RWPE2 (cell line): ENCODE measurements at regions not wholly inside any gene's neighbourhood (a gene's known extent, or its start where the extent isn't known, plus 50 kb on each side); places are given as distances from the start of the nearest gene placed in this dataset.

Experiments used
- ATAC-seq: fragments of 200-7000 bp; cut with Tn5 transposase; 3 replicates; pipeline ENCODE4 v1.9.1; 2021; ENCODE audit warnings: low read depth
- DNase-seq: peaks from one replicate; pipeline ENCODE4 v3.0.0-alpha.2; 2020; ENCODE audit warnings: low spot score
- H3K27ac ChIP-seq: fragments of 450-650 bp; 2 replicates; pipeline ENCODE4 v1.5.1; 2017; ENCODE audit warnings: mild to moderate bottlenecking; ENCODE audit not compliant: poor library complexity, severe bottlenecking
- H3K27me3 ChIP-seq: fragments of 250-450 bp; sonication (Bioruptor Pico); 2 replicates; pipeline ENCODE4 v1.5.1; 2021; ENCODE audit warnings: mild to moderate bottlenecking, moderate library complexity; ENCODE audit not compliant: insufficient read depth, poor library complexity, severe bottlenecking
- H3K36me3 ChIP-seq: fragments of 250-450 bp; sonication (Bioruptor Pico); 2 replicates; pipeline ENCODE4 v1.5.1; 2020; ENCODE audit warnings: low read depth, mild to moderate bottlenecking, moderate library complexity
- H3K4me1 ChIP-seq: fragments of 250-450 bp; sonication (Bioruptor Pico); 2 replicates; pipeline ENCODE4 v1.5.1; 2021; ENCODE audit warnings: mild to moderate bottlenecking, moderate library complexity; ENCODE audit not compliant: insufficient read depth, poor library complexity, severe bottlenecking
- H3K4me3 ChIP-seq: fragments of 250-450 bp; sonication (Bioruptor Pico); 2 replicates; pipeline ENCODE4 v1.5.1; 2021; ENCODE audit warnings: mild to moderate bottlenecking, moderate library complexity; ENCODE audit not compliant: severe bottlenecking
- H3K9me3 ChIP-seq: fragments of 250-450 bp; sonication (Bioruptor Pico); 2 replicates; pipeline ENCODE4 v1.5.1; 2021; ENCODE audit warnings: mild to moderate bottlenecking, moderate library complexity; ENCODE audit not compliant: severe bottlenecking
- CTCF ChIP-seq: fragments of 450-650 bp; IDR thresholded peaks from one replicate; pipeline ENCODE4 v1.5.1; 2017; ENCODE audit warnings: mild to moderate bottlenecking, moderate library complexity; ENCODE audit not compliant: poor library complexity, severe bottlenecking

GRCh38 chr5:2549900-2550299, 201.6 kb downstream of the IRX2 start:
- Histone ChIP-seq H3K36me3 (no peaks in the 10 kb centered on the region), H3K4me1 (no peaks in the 10 kb centered on the region), H3K27me3 (peaks cover 20% of the 10 kb centered on the region), H3K27ac (no peak overlapping the region), H3K4me3 (no peak overlapping the region), H3K9me3 (peaks cover 7% of the 10 kb centered on the region)
- DNase-seq = no peak
- no peak for TF ChIP-seq CTCF
- ATAC-seq = no peak

- no peak for TF ChIP-seq CTCF
- Histone ChIP-seq H3K36me3 (no peaks in the 10 kb centered on the region), H3K4me3 (no peak overlapping the region), H3K4me1 (no peaks in the 10 kb centered on the region), H3K27ac (no peak overlapping the region), H3K27me3 (peaks cover 20% of the 10 kb centered on the region), H3K9me3 (peaks cover 7% of the 10 kb centered on the region)
- ATAC-seq (no peak), DNase-seq (no peak)
Measured at GRCh38 chr5:2549354-2549753, 202.1 kb downstream of the IRX2 start.

- DNase-seq = no peak
- no peak overlapping the region for H3K27ac ChIP-seq
- peaks cover 2% of the 10 kb centered on the region for H3K9me3 ChIP-seq
- TF ChIP-seq CTCF = no peak
- no peaks in the 10 kb centered on the region for H3K36me3 ChIP-seq
- no peaks in the 10 kb centered on the region for H3K4me1 ChIP-seq
- peaks cover 28% of the 10 kb centered on the region for H3K27me3 ChIP-seq
- no peak for ATAC-seq
- H3K4me3 ChIP-seq = no peak overlapping the region
Measured at GRCh38 chr5:2546938-2547337, 204.5 kb downstream of the IRX2 start.

- TF ChIP-seq CTCF = no peak
- ATAC-seq (no peak), DNase-seq (no peak)
- no peak overlapping the region for H3K4me3 ChIP-seq
- peaks cover 2% of the 10 kb centered on the region for H3K9me3 ChIP-seq
- no peaks in the 10 kb centered on the region for H3K4me1 ChIP-seq
- no peaks in the 10 kb centered on the region for H3K36me3 ChIP-seq
- no peak overlapping the region for H3K27ac ChIP-seq
- H3K27me3 ChIP-seq = peaks cover 20% of the 10 kb centered on the region
Measured at GRCh38 chr5:2544003-2544402, 207.5 kb downstream of the IRX2 start.

- Histone ChIP-seq H3K4me3 (no peak overlapping the region), H3K4me1 (no peaks in the 10 kb centered on the region), H3K27me3 (peaks cover 20% of the 10 kb centered on the region), H3K27ac (no peak overlapping the region), H3K36me3 (no peaks in the 10 kb centered on the region), H3K9me3 (peaks cover 2% of the 10 kb centered on the region)
- ATAC-seq (no peak), DNase-seq (no peak)
- TF ChIP-seq CTCF = no peak
Measured at GRCh38 chr5:2542821-2543220, 208.7 kb downstream of the IRX2 start.
